ENCODE measurements at regions not wholly inside any gene's neighbourhood (a gene's known extent, or its start where the extent isn't known, plus 50 kb on each side); places are given as distances from the start of the nearest gene placed in this dataset.

DNA sequence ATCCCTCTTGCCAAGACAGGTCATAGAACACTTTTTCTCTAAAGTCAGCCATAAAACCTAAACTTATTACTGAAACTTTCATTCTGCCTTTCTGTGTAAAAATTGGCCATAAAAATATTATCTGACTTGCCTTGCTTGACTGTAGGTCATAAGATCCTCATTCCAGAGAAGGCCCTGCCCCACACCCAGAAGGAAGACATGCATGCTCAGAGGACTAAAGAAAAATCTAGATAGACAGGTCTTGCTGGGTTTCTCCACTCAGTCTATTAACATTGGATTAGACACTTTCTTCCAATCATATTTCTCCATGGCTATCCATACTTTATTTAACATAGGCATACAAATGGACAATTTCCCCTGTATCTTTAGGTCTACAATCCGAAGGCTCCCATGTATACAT, 1066.5 kb downstream of the SLITRK1 start:
- no peak for DNase-seq
- H3K27me3 ChIP-seq (ENCODE audit: control insufficient read depth in 3 of 3, insufficient read depth in 3 of 3, low read length in 3 of 3), result no peaks in the 10 kb centered on the region
- H3K4me3 ChIP-seq (ENCODE audit: low read depth in 1 of 3, low read length in 3 of 3), result no peak overlapping the region
- no peaks in the 10 kb centered on the region for H3K4me1 ChIP-seq (ENCODE audit: control insufficient read depth in 3 of 3, insufficient read depth in 2 of 3, low read depth in 1 of 3, low read length in 2 of 3)
- 66 to 72% (median 68%) methylated on average over 1 of the region's 1 CpG for WGBS, 3 donors
- no peak for FAIRE-seq
- no peaks in the 10 kb centered on the region for H3K36me3 ChIP-seq (ENCODE audit: control insufficient read depth in 3 of 3, insufficient read depth in 2 of 3, low read depth in 1 of 3, low read length in 3 of 3)
- no peak overlapping the region for H3K27ac ChIP-seq (ENCODE audit: low read depth in 1 of 3, low read length in 2 of 3)
- H3K9me3 ChIP-seq (ENCODE audit: control insufficient read depth in 2 of 2, insufficient read depth in 1 of 2, low read depth in 1 of 2, low read length in 1 of 2), result peaks cover 0 to 10% of the 10 kb centered on the region in 2 donors

DNA sequence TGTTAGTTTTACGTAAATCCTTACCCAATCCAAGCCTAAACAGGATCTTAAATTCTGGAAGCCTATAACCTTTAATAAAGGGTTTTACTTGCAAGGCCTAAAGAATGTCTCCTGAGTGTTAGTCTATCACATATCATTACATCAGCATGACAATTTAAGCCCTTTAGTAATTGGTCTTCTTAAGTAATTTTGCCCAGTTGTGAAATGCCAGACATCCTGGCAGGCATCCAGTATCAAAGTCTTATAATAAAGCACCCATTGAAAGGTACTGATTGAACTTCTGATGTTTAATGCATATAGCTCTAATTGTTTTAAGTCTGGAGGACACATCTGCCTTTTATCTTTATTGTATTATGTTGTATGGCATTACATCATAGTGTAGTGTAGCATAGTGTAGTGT, 1078.9 kb downstream of the SLITRK1 start:
- FAIRE-seq (no peak), DNase-seq (no peak)
- Histone ChIP-seq H3K27ac (ENCODE audit: low read depth in 1 of 3, low read length in 2 of 3) (no peak overlapping the region), H3K36me3 (ENCODE audit: control insufficient read depth in 3 of 3, insufficient read depth in 2 of 3, low read depth in 1 of 3, low read length in 3 of 3) (no peaks in the 10 kb centered on the region), H3K9me3 (ENCODE audit: control insufficient read depth in 2 of 2, insufficient read depth in 1 of 2, low read depth in 1 of 2, low read length in 1 of 2) (peaks cover 0 to 10% of the 10 kb centered on the region in 2 donors), H3K4me3 (ENCODE audit: low read depth in 1 of 3, low read length in 3 of 3) (no peak overlapping the region), H3K4me1 (ENCODE audit: control insufficient read depth in 3 of 3, insufficient read depth in 2 of 3, low read depth in 1 of 3, low read length in 2 of 3) (no peaks in the 10 kb centered on the region), H3K27me3 (ENCODE audit: control insufficient read depth in 3 of 3, insufficient read depth in 3 of 3, low read length in 3 of 3) (no peaks in the 10 kb centered on the region)
- WGBS, 3 donors, result 90 to 96% (median 93%) methylated on average over 1 of the region's 1 CpG

DNA sequence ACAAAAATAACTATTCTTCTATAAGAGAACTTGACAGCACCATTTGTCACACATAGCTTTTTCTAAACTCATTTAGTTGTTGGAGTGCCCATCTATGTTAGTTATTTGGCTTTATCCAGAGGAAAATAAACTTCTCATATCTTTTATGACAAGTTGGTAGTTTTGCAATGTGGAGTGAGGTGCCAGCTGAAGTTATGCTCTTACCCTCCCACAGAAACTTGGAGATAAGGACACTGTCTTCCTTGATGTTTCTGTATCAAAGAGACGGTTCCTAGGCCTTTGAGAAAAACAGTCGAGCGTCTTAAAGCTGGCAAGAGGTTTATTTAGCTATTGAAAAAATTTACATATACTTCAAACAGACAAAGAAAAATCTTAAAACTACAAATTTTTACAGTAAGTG, 1079.7 kb downstream of the SLITRK1 start:
- 81 to 88% (median 85%) methylated on average over 3 of the region's 3 CpGs for WGBS, 3 donors
- Histone ChIP-seq H3K9me3 (ENCODE audit: control insufficient read depth in 2 of 2, insufficient read depth in 1 of 2, low read depth in 1 of 2, low read length in 1 of 2) (peaks cover 0 to 10% of the 10 kb centered on the region in 2 donors), H3K4me3 (ENCODE audit: low read depth in 1 of 3, low read length in 3 of 3) (no peak overlapping the region), H3K27ac (ENCODE audit: low read depth in 1 of 3, low read length in 2 of 3) (no peak overlapping the region), H3K36me3 (ENCODE audit: control insufficient read depth in 3 of 3, insufficient read depth in 2 of 3, low read depth in 1 of 3, low read length in 3 of 3) (no peaks in the 10 kb centered on the region), H3K4me1 (ENCODE audit: control insufficient read depth in 3 of 3, insufficient read depth in 2 of 3, low read depth in 1 of 3, low read length in 2 of 3) (no peaks in the 10 kb centered on the region), H3K27me3 (ENCODE audit: control insufficient read depth in 3 of 3, insufficient read depth in 3 of 3, low read length in 3 of 3) (no peaks in the 10 kb centered on the region)
- FAIRE-seq, result no peak
- no peak for DNase-seq

DNA sequence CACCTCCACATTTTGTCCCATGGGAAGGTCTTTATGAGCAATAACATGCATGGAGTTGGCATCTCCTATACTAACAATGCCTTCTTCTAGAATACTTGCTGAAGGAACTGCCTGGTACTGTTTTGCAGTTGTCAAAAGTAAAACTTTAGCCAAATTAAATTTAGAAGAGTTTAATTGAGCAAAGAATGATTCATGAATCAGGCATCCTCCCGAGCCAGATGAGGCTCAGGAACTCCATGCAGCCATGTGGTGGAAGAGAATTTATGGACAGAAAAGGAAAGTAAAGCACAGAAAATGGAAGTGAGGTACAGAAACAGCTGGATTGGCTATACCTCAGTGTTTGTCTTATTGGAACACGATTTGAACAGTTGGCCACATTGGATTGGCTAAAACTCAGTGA, 1081.9 kb downstream of the SLITRK1 start:
- Histone ChIP-seq H3K27me3 (ENCODE audit: control insufficient read depth in 3 of 3, insufficient read depth in 3 of 3, low read length in 3 of 3) (no peaks in the 10 kb centered on the region), H3K36me3 (ENCODE audit: control insufficient read depth in 3 of 3, insufficient read depth in 2 of 3, low read depth in 1 of 3, low read length in 3 of 3) (no peaks in the 10 kb centered on the region), H3K9me3 (ENCODE audit: control insufficient read depth in 2 of 2, insufficient read depth in 1 of 2, low read depth in 1 of 2, low read length in 1 of 2) (peaks cover 0 to 6% of the 10 kb centered on the region in 2 donors), H3K4me1 (ENCODE audit: control insufficient read depth in 3 of 3, insufficient read depth in 2 of 3, low read depth in 1 of 3, low read length in 2 of 3) (no peaks in the 10 kb centered on the region), H3K27ac (ENCODE audit: low read depth in 1 of 3, low read length in 2 of 3) (no peak overlapping the region), H3K4me3 (ENCODE audit: low read depth in 1 of 3, low read length in 3 of 3) (no peak overlapping the region)
- FAIRE-seq (no peak), DNase-seq (no peak)
- WGBS, 3 donors, result 53 to 72% (median 65%) methylated on average over 2 of the region's 2 CpGs

DNA sequence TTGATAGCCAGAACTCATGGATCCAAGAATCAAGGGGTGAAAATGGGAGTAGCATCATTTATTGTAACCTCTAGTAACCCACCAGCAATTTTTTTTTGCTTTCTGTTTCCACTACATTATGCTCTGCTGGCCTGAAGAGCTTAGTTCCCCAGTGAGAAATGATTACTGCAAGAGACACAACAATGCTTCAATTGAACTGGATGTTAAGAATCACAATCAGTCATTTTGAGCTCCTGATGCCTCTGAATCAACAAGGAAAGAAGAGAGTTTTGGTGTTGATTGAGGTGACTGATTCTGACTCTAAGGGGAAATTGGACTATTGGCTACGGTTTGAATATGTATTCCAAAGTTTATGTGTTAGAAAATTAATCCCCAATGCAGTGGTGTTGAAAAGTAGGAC, 1084.4 kb downstream of the SLITRK1 start:
- Histone ChIP-seq H3K27ac (ENCODE audit: low read depth in 1 of 3, low read length in 2 of 3) (no peak overlapping the region), H3K4me1 (ENCODE audit: control insufficient read depth in 3 of 3, insufficient read depth in 2 of 3, low read depth in 1 of 3, low read length in 2 of 3) (no peaks in the 10 kb centered on the region), H3K9me3 (ENCODE audit: control insufficient read depth in 2 of 2, insufficient read depth in 1 of 2, low read depth in 1 of 2, low read length in 1 of 2) (no peaks in the 10 kb centered on the region), H3K36me3 (ENCODE audit: control insufficient read depth in 3 of 3, insufficient read depth in 2 of 3, low read depth in 1 of 3, low read length in 3 of 3) (no peaks in the 10 kb centered on the region), H3K4me3 (ENCODE audit: low read depth in 1 of 3, low read length in 3 of 3) (no peak overlapping the region), H3K27me3 (ENCODE audit: control insufficient read depth in 3 of 3, insufficient read depth in 3 of 3, low read length in 3 of 3) (no peaks in the 10 kb centered on the region)
- no peak for DNase-seq
- FAIRE-seq, result no peak
- WGBS, 3 donors, result 9 to 47% (median 29%) methylated on average over 1 of the region's 1 CpG

DNA sequence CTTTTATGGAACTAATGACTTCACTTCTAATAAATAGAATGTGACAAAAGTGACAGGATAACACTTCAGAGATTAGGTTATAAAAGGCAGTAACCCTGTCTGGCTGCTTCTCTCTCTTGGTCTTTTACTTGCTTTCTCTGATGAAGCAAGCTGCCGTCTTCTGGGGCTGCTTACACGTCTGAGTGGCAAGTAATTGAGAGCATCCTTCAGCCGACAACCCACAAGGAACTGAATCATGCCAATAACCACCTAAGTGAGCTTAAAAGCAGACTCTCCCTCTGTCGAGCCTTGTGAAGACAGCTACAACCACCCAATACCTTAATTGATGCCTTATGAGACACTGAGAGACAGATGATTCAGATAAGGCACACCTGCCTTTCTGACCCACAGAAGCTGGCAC, 1091.2 kb downstream of the SLITRK1 start:
- 63 to 64% (median 64%) methylated on average over 4 of the region's 4 CpGs for WGBS, 3 donors
- no peaks in the 10 kb centered on the region for H3K27me3 ChIP-seq (ENCODE audit: control insufficient read depth in 3 of 3, insufficient read depth in 3 of 3, low read length in 3 of 3)
- no peaks in the 10 kb centered on the region for H3K4me1 ChIP-seq (ENCODE audit: control insufficient read depth in 3 of 3, insufficient read depth in 2 of 3, low read depth in 1 of 3, low read length in 2 of 3)
- DNase-seq (no peak), FAIRE-seq (no peak)
- H3K36me3 ChIP-seq (ENCODE audit: control insufficient read depth in 3 of 3, insufficient read depth in 2 of 3, low read depth in 1 of 3, low read length in 3 of 3), result no peaks in the 10 kb centered on the region
- peaks cover 0 to 6% of the 10 kb centered on the region in 2 donors for H3K9me3 ChIP-seq (ENCODE audit: control insufficient read depth in 2 of 2, insufficient read depth in 1 of 2, low read depth in 1 of 2, low read length in 1 of 2)
- H3K27ac ChIP-seq (ENCODE audit: low read depth in 1 of 3, low read length in 2 of 3), result no peak overlapping the region
- H3K4me3 ChIP-seq (ENCODE audit: low read depth in 1 of 3, low read length in 3 of 3), result no peak overlapping the region

DNA sequence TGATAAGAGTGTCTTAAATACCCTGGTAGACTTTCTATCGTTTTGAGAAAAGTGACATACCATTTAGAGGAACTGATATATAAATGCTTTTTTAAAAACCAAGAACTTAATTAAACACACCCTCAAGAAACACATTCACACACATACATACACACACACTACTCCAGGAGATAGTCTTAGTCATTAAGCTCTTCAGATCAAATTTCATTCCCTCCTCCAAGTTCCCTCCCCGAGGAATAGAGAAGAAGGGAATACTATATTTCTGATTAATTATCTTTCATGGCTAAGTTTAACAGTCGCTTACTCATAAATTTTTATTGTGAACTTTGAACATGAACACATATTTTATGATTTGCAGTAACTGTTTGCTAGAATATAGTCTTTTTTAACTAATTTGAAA, 1109.5 kb downstream of the SLITRK1 start:
- no peak for FAIRE-seq
- H3K4me3 ChIP-seq (ENCODE audit: low read depth in 1 of 3, low read length in 3 of 3), result no peak overlapping the region

DNA sequence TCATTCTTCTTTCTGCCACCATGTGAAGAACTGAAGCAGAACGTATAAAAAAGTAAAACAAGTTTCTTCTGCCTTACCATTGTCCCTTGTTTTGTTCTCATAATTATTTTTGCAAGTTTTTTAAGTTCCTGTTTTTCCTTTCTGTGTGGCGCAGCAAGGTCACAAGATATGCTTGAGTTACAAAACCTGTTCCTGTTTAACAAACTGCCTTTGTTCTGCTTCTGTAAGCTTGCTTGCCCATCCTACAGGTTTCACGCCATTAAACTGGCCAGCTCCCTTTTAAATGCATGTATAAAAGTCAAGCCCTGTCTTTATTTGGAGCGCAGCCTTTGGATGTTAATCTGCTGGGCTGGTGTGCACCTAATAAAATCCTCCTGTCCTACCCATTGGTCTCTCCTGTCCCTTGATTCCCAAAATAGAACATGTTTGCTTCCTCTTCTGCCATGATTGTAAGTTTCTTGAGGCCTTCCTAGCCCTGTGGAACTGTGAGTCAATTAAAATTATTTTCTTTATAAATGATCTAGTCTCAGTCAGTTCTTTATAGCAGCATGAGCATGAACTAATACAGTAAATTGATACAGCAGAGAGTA, 1115.4 kb downstream of the SLITRK1 start:
- DNase-seq (no peak), FAIRE-seq (no peak)
- Histone ChIP-seq H3K36me3 (ENCODE audit: control insufficient read depth in 3 of 3, insufficient read depth in 2 of 3, low read depth in 1 of 3, low read length in 3 of 3) (no peaks in the 10 kb centered on the region), H3K9me3 (ENCODE audit: control insufficient read depth in 2 of 2, insufficient read depth in 1 of 2, low read depth in 1 of 2, low read length in 1 of 2) (no peaks in the 10 kb centered on the region), H3K27ac (ENCODE audit: low read depth in 1 of 3, low read length in 2 of 3) (no peak overlapping the region), H3K27me3 (ENCODE audit: control insufficient read depth in 3 of 3, insufficient read depth in 3 of 3, low read length in 3 of 3) (no peaks in the 10 kb centered on the region), H3K4me3 (ENCODE audit: low read depth in 1 of 3, low read length in 3 of 3) (no peak overlapping the region), H3K4me1 (ENCODE audit: control insufficient read depth in 3 of 3, insufficient read depth in 2 of 3, low read depth in 1 of 3, low read length in 2 of 3) (no peaks in the 10 kb centered on the region)
- WGBS, 3 donors, result 44 to 89% (median 81%) methylated on average over 4 of the region's 4 CpGs

More for the DNA sequence above, 1109.5 kb downstream of the SLITRK1 start:
- WGBS, 3 donors, result 29 to 53% (median 50%) methylated on average over 3 of the region's 3 CpGs
- Histone ChIP-seq H3K4me1 (ENCODE audit: control insufficient read depth in 3 of 3, insufficient read depth in 2 of 3, low read depth in 1 of 3, low read length in 2 of 3) (no peaks in the 10 kb centered on the region), H3K9me3 (ENCODE audit: control insufficient read depth in 2 of 2, insufficient read depth in 1 of 2, low read depth in 1 of 2, low read length in 1 of 2) (no peaks in the 10 kb centered on the region), H3K27ac (ENCODE audit: low read depth in 1 of 3, low read length in 2 of 3) (no peak overlapping the region), H3K27me3 (ENCODE audit: control insufficient read depth in 3 of 3, insufficient read depth in 3 of 3, low read length in 3 of 3) (no peaks in the 10 kb centered on the region), H3K36me3 (ENCODE audit: control insufficient read depth in 3 of 3, insufficient read depth in 2 of 3, low read depth in 1 of 3, low read length in 3 of 3) (no peaks in the 10 kb centered on the region)
- DNase-seq, result no peak

DNA sequence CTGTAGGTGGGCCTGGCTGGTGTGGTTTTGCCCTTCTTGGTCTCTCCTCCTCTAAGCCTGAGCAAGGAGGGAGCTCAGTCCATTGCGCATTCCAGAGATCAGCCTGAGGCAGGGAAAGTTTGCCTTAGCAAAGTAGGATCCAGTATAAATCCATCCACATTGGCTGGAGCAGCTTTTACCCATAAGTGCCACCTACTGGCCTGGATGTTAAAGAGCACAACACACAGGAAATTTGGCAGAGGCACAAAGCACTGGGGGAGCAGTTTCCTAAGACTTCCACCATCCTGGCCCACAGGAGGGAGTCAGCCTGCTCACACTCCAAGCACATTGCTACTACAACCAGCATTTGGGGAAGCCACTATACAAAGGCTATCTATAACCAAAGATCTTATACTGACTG, 1124.2 kb downstream of the SLITRK1 start:
- peaks cover 0 to 7% of the 10 kb centered on the region in 2 donors for H3K9me3 ChIP-seq (ENCODE audit: control insufficient read depth in 2 of 2, insufficient read depth in 1 of 2, low read depth in 1 of 2, low read length in 1 of 2)
- WGBS, 3 donors, result 89 to 100% (median 94%) methylated on average over 1 of the region's 1 CpG
- H3K27ac ChIP-seq (ENCODE audit: low read depth in 1 of 3, low read length in 2 of 3), result no peak overlapping the region
- FAIRE-seq (no peak), DNase-seq (no peak)
- no peaks in the 10 kb centered on the region for H3K4me1 ChIP-seq (ENCODE audit: control insufficient read depth in 3 of 3, insufficient read depth in 2 of 3, low read depth in 1 of 3, low read length in 2 of 3)
- H3K27me3 ChIP-seq (ENCODE audit: control insufficient read depth in 3 of 3, insufficient read depth in 3 of 3, low read length in 3 of 3), result no peaks in the 10 kb centered on the region
- no peaks in the 10 kb centered on the region for H3K36me3 ChIP-seq (ENCODE audit: control insufficient read depth in 3 of 3, insufficient read depth in 2 of 3, low read depth in 1 of 3, low read length in 3 of 3)
- H3K4me3 ChIP-seq (ENCODE audit: low read depth in 1 of 3, low read length in 3 of 3), result no peak overlapping the region

All from small intestine (tissue), 7 donors.